GM19043 (cell line): ENCODE measurements at regions not wholly inside any gene's neighbourhood (a gene's known extent, or its start where the extent isn't known, plus 50 kb on each side); places are given as distances from the start of the nearest gene placed in this dataset.
"Not testable (repeated sequence)": the region's sequence is repeated elsewhere in the genome, so short reads cannot be mapped to it uniquely, and the experiment has no call there.

Experiments
- ATAC-seq: cut with Tn5 transposase; IDR thresholded peaks from one replicate; pipeline ENCODE4 v1.9.1; 2021; ENCODE audit warnings: low read depth; ENCODE audit not compliant: unreplicated experiment

GRCh38 chr5:106510321-106510720, 1160.4 kb downstream of the EFNA5 start:
- ATAC-seq = no peak

- ATAC-seq = no peak
These were observed 1161.8 kb downstream of the EFNA5 start for GRCh38 chr5:106508894-106509293.

GRCh38 chr5:106493910-106494309, 1176.8 kb downstream of the EFNA5 start:
- ATAC-seq = no peak

GRCh38 chr5:106489004-106489403, 1181.7 kb downstream of the EFNA5 start:
- no peak for ATAC-seq

DNA sequence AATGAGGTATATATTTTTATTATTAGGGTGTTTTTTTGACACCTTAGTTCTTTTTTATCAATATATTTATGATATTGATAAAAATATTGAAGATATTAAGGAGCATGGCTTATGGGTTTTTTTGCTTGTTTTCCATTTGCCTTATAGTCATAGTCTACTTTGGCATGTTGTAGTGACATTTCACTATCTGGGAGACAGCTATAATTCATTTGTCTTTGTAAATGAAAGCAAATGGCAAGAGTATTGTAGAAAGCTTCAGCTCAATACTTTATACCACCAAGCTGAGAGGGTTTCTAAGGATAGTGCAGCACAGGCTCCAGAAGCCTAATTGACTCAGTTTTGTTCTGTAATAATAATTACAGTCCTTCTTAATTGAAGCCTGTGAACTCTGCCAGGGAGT, 1182.3 kb downstream of the EFNA5 start:
- no peak for ATAC-seq

DNA sequence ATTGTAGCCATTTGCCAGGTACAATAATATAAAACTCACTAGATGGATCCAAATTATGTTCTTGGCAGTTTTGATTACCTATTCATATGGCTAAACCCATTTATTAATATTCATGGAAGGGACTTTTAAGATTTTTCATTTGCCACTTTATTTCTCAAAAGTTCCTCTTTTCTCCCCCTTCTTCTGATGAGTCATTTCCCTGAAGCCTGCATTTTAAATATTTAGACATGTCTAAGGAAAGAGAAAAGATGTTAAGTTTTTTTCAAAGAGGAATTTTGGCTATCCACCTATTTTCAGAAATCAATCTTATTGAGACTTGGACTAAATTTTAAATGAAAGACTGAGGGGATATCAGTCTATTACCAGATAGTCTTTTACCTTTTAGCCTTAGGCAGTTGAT, 1189.4 kb downstream of the EFNA5 start:
- ATAC-seq = no peak

GRCh38 chr5:106476630-106477029, 1194.1 kb downstream of the EFNA5 start:
- no peak for ATAC-seq

DNA sequence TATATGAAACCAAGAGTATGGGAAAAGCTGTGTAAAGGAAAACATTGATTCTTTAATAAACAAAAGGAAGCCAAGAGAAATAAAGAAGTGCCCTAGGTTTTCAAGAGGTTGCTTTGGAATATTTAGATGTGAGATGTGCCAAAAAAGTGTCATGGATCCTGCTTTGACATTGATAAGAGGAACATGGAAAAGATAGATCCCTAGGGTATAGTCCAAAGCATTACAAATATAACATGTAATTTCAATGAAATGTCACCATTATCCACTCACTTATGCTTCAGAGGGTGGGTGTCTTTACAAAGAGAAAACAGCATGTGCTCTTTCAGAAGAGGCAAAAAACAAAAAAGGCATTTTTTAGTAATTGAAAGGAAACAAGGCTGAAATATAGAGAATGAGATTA, 1196.7 kb downstream of the EFNA5 start:
- no peak for ATAC-seq

DNA sequence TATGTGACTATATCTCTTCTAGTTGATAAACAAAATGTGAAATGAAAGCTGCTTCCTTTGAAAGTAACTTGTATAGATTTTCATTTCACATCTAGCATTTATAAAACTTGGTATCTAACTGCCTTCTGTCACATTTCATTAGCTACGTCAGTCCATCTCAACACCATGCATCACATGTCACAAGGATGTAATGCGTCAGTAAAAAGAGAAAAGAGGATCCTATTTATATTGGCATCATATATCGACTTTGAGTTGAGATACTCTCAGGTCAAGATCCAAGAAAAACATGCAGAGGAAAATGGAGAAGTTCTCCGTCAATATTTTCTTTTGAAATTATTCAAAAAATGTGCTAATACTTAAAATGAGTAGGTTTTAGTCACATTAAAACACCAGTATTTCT, 1211.2 kb downstream of the EFNA5 start:
- no peak for ATAC-seq

GRCh38 chr5:106454651-106455415, 1215.9 kb downstream of the EFNA5 start:
- no peak for ATAC-seq

- no peak for ATAC-seq
These were observed 1216.7 kb downstream of the EFNA5 start for GRCh38 chr5:106454050-106454449.

DNA sequence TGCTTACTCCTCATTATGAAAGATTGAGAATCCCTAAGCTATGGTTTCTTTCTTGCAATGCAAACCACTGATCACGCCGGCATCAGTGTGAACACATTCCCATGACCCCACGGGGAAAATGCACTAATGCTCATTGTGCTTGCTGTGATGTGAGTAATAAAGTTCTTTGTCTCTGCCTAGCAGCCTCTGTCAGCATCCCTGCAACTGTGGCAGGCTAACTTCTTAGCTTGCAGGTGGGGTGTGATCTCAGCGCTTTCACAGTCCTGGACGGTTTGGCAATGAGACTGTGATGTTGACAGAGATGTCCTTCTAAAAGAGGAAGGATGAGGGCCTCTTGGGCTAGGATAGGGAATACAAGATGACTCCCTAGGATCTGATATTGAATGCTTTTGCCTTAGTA, 1218.7 kb downstream of the EFNA5 start:
- ATAC-seq = no peak

GRCh38 chr5:106443746-106444145, 1227.0 kb downstream of the EFNA5 start:
- ATAC-seq = no peak

- no peak for ATAC-seq
These were observed 1235.6 kb downstream of the EFNA5 start for GRCh38 chr5:106435185-106435584.

DNA sequence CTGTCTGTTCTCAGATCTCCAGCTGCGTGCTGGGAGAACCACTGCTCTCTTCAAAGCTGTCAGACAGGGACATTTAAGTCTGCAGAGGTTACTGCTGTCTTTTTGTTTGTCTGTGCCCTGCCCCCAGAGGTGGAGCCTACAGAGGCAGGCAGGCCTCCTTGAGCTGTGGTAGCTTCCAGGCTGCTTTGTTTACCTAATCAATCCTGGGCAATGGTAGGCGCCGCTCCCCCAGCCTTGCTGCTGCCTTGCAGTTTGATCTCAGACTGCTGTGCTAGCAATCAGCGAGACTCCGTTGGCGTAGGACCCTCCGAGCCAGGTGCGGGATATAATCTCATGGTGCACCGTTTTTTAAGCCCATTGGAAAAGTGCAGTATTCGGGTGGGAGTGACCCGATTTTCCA, 1240.0 kb downstream of the EFNA5 start:
- ATAC-seq = not testable (repeated sequence)

GRCh38 chr5:106423109-106423897, 1247.4 kb downstream of the EFNA5 start:
- no peak for ATAC-seq

DNA sequence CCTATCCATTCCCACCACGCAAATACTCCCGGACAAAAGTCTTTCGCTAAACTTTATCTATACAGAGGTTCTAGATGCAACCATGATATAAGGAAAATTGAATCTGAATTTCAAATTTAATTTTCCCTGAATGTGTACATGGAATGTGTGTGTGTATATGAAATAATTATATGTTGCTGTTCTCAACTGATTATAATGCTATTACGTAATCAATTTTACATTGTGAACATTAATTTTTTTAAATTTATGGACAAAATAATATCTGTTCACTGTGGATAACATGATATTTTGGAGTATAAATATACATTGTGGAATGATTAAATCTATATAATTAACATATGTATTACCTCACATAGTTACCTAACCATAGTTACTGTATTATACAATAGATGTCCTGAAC, 1250.6 kb downstream of the EFNA5 start:
- no peak for ATAC-seq

DNA sequence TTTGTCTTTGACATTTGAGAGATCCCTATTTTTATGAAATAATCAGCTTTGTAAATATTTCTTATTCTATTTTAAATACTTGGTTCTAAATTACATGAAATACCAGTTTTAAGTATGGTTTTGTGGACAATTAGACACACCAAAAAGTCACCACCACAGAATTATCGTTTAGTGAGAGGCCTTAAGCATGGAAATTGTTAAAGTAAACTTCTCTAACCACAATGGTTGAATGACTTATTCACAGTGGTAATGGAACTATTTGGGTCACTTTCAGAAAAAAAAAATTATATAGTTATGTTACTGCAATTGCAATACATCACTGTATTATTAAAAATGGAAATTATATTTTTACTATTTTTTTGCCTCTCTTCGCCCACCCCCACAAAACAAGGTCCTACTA, 1252.5 kb downstream of the EFNA5 start:
- ATAC-seq = no peak

GRCh38 chr5:106417566-106417965, 1253.2 kb downstream of the EFNA5 start:
- ATAC-seq = no peak

- no peak for ATAC-seq
These were observed 1253.6 kb downstream of the EFNA5 start for GRCh38 chr5:106417163-106417562.

GRCh38 chr5:106415541-106415940, 1255.2 kb downstream of the EFNA5 start:
- ATAC-seq = no peak

GRCh38 chr5:106414342-106414741, 1256.4 kb downstream of the EFNA5 start:
- no peak for ATAC-seq
